ENCODE measurements at regions not wholly inside any gene's neighbourhood (a gene's known extent, or its start where the extent isn't known, plus 50 kb on each side); places are given as distances from the start of the nearest gene placed in this dataset.

- no peak for DNase-seq
- Histone ChIP-seq H3K4me3 (ENCODE audit: insufficient read depth, low read depth, low read length) (no peak overlapping the region), H3K27me3 (ENCODE audit: control insufficient read depth, insufficient read depth, low read length) (no peaks in the 10 kb centered on the region), H3K36me3 (replicated peaks; ENCODE audit: control insufficient read depth, insufficient read depth, low read length) (no peaks in the 10 kb centered on the region)
Measured at GRCh38 chr2:76461431-76461830, 750.7 kb upstream of the GCFC2 start.

- no peaks in the 10 kb centered on the region for H3K27me3 ChIP-seq (ENCODE audit: control insufficient read depth, insufficient read depth, low read length)
- no peaks in the 10 kb centered on the region for H3K36me3 ChIP-seq (replicated peaks; ENCODE audit: control insufficient read depth, insufficient read depth, low read length)
- DNase-seq = no peak
- no peak overlapping the region for H3K4me3 ChIP-seq (ENCODE audit: insufficient read depth, low read depth, low read length)
Measured at GRCh38 chr2:76455910-76456309, 745.2 kb upstream of the GCFC2 start.

GRCh38 chr2:76450024-76450475 lies 739.3 kb upstream of the GCFC2 start:
- Histone ChIP-seq H3K36me3 (replicated peaks; ENCODE audit: control insufficient read depth, insufficient read depth, low read length) (no peaks in the 10 kb centered on the region), H3K4me3 (ENCODE audit: insufficient read depth, low read depth, low read length) (no peak overlapping the region), H3K27me3 (ENCODE audit: control insufficient read depth, insufficient read depth, low read length) (no peaks in the 10 kb centered on the region)
- DNase-seq = no peak

GRCh38 chr2:76448956-76449355 lies 738.2 kb upstream of the GCFC2 start:
- H3K4me3 ChIP-seq (ENCODE audit: insufficient read depth, low read depth, low read length) = no peak overlapping the region
- no peak for DNase-seq
- H3K36me3 ChIP-seq (replicated peaks; ENCODE audit: control insufficient read depth, insufficient read depth, low read length) = no peaks in the 10 kb centered on the region
- H3K27me3 ChIP-seq (ENCODE audit: control insufficient read depth, insufficient read depth, low read length) = no peaks in the 10 kb centered on the region

- DNase-seq = no peak
- Histone ChIP-seq H3K27me3 (ENCODE audit: control insufficient read depth, insufficient read depth, low read length) (no peaks in the 10 kb centered on the region), H3K36me3 (replicated peaks; ENCODE audit: control insufficient read depth, insufficient read depth, low read length) (no peaks in the 10 kb centered on the region), H3K4me3 (ENCODE audit: insufficient read depth, low read depth, low read length) (no peak overlapping the region)
Measured at GRCh38 chr2:76447294-76447693, 736.6 kb upstream of the GCFC2 start.

- Histone ChIP-seq H3K36me3 (replicated peaks; ENCODE audit: control insufficient read depth, insufficient read depth, low read length) (no peaks in the 10 kb centered on the region), H3K27me3 (ENCODE audit: control insufficient read depth, insufficient read depth, low read length) (no peaks in the 10 kb centered on the region), H3K4me3 (ENCODE audit: insufficient read depth, low read depth, low read length) (no peak overlapping the region)
- peak; percentile 2 for DNase-seq
Measured at GRCh38 chr2:76446872-76447271, 736.2 kb upstream of the GCFC2 start.

GRCh38 chr2:76445880-76446279 lies 735.2 kb upstream of the GCFC2 start:
- H3K4me3 ChIP-seq (ENCODE audit: insufficient read depth, low read depth, low read length) = no peak overlapping the region
- no peak for DNase-seq
- H3K27me3 ChIP-seq (ENCODE audit: control insufficient read depth, insufficient read depth, low read length) = no peaks in the 10 kb centered on the region
- no peaks in the 10 kb centered on the region for H3K36me3 ChIP-seq (replicated peaks; ENCODE audit: control insufficient read depth, insufficient read depth, low read length)

- Histone ChIP-seq H3K36me3 (replicated peaks; ENCODE audit: control insufficient read depth, insufficient read depth, low read length) (no peaks in the 10 kb centered on the region), H3K27me3 (ENCODE audit: control insufficient read depth, insufficient read depth, low read length) (no peaks in the 10 kb centered on the region), H3K4me3 (ENCODE audit: insufficient read depth, low read depth, low read length) (no peak overlapping the region)
- DNase-seq = no peak
Measured at GRCh38 chr2:76444732-76445131, 734.0 kb upstream of the GCFC2 start.

GRCh38 chr2:76437564-76437963 lies 726.8 kb upstream of the GCFC2 start:
- Histone ChIP-seq H3K36me3 (replicated peaks; ENCODE audit: control insufficient read depth, insufficient read depth, low read length) (no peaks in the 10 kb centered on the region), H3K27me3 (ENCODE audit: control insufficient read depth, insufficient read depth, low read length) (no peaks in the 10 kb centered on the region), H3K4me3 (ENCODE audit: insufficient read depth, low read depth, low read length) (no peak overlapping the region)
- no peak for DNase-seq

GRCh38 chr2:76429374-76429773 lies 718.7 kb upstream of the GCFC2 start:
- Histone ChIP-seq H3K36me3 (replicated peaks; ENCODE audit: control insufficient read depth, insufficient read depth, low read length) (no peaks in the 10 kb centered on the region), H3K4me3 (ENCODE audit: insufficient read depth, low read depth, low read length) (no peak overlapping the region), H3K27me3 (ENCODE audit: control insufficient read depth, insufficient read depth, low read length) (no peaks in the 10 kb centered on the region)
- no peak for DNase-seq

- H3K27me3 ChIP-seq (ENCODE audit: control insufficient read depth, insufficient read depth, low read length) = no peaks in the 10 kb centered on the region
- no peak overlapping the region for H3K4me3 ChIP-seq (ENCODE audit: insufficient read depth, low read depth, low read length)
- no peak for DNase-seq
- H3K36me3 ChIP-seq (replicated peaks; ENCODE audit: control insufficient read depth, insufficient read depth, low read length) = no peaks in the 10 kb centered on the region
Measured at GRCh38 chr2:76427452-76427851, 716.7 kb upstream of the GCFC2 start.

GRCh38 chr2:76415821-76416220 lies 705.1 kb upstream of the GCFC2 start:
- DNase-seq = no peak
- H3K36me3 ChIP-seq (replicated peaks; ENCODE audit: control insufficient read depth, insufficient read depth, low read length) = no peaks in the 10 kb centered on the region

GRCh38 chr2:76413436-76413835 lies 702.7 kb upstream of the GCFC2 start:
- no peak for DNase-seq
- Histone ChIP-seq H3K36me3 (replicated peaks; ENCODE audit: control insufficient read depth, insufficient read depth, low read length) (no peaks in the 10 kb centered on the region), H3K27me3 (ENCODE audit: control insufficient read depth, insufficient read depth, low read length) (no peaks in the 10 kb centered on the region), H3K4me3 (ENCODE audit: insufficient read depth, low read depth, low read length) (no peak overlapping the region)

More at GRCh38 chr2:76415821-76416220, 705.1 kb upstream of the GCFC2 start:
- Histone ChIP-seq H3K4me3 (ENCODE audit: insufficient read depth, low read depth, low read length) (no peak overlapping the region), H3K27me3 (ENCODE audit: control insufficient read depth, insufficient read depth, low read length) (no peaks in the 10 kb centered on the region)

- H3K27me3 ChIP-seq (ENCODE audit: control insufficient read depth, insufficient read depth, low read length) = no peaks in the 10 kb centered on the region
- no peak overlapping the region for H3K4me3 ChIP-seq (ENCODE audit: insufficient read depth, low read depth, low read length)
- no peaks in the 10 kb centered on the region for H3K36me3 ChIP-seq (replicated peaks; ENCODE audit: control insufficient read depth, insufficient read depth, low read length)
- peak; percentile 13 for DNase-seq
Measured at GRCh38 chr2:76406134-76406855, 695.6 kb upstream of the GCFC2 start.

GRCh38 chr2:76393356-76393755 lies 682.6 kb upstream of the GCFC2 start:
- H3K27me3 ChIP-seq (ENCODE audit: control insufficient read depth, insufficient read depth, low read length) = no peaks in the 10 kb centered on the region; the same call in 1 of the 2 replicates

GRCh38 chr2:76391678-76392077 lies 681.0 kb upstream of the GCFC2 start:
- Histone ChIP-seq H3K36me3 (replicated peaks; ENCODE audit: control insufficient read depth, insufficient read depth, low read length) (no peaks in the 10 kb centered on the region), H3K4me3 (ENCODE audit: insufficient read depth, low read depth, low read length) (no peak overlapping the region), H3K27me3 (ENCODE audit: control insufficient read depth, insufficient read depth, low read length) (no peaks in the 10 kb centered on the region; the same call in 1 of the 2 replicates)
- DNase-seq = no peak

More at GRCh38 chr2:76393356-76393755, 682.6 kb upstream of the GCFC2 start:
- H3K4me3 ChIP-seq (ENCODE audit: insufficient read depth, low read depth, low read length) = no peak overlapping the region
- no peaks in the 10 kb centered on the region for H3K36me3 ChIP-seq (replicated peaks; ENCODE audit: control insufficient read depth, insufficient read depth, low read length)
- DNase-seq = no peak
